ENCODE measurements at regions not wholly inside any gene's neighbourhood (a gene's known extent, or its start where the extent isn't known, plus 50 kb on each side); places are given as distances from the start of the nearest gene placed in this dataset.
"Not testable (repeated sequence)": the region's sequence is repeated elsewhere in the genome, so short reads cannot be mapped to it uniquely, and the experiment has no call there.

- H3T11ph ChIP-seq (ENCODE audit: low read length) = no peak overlapping the region
- no peaks in the 10 kb centered on the region for H3K79me1 ChIP-seq (ENCODE audit: insufficient read depth, low read depth, low read length, poor library complexity, severe bottlenecking)
- no peaks in the 10 kb centered on the region for H3K9me3 ChIP-seq (ENCODE audit: control insufficient read depth, low read depth, low read length)
- H3K27me3 ChIP-seq (ENCODE audit: insufficient read depth, low read length) = no peaks in the 10 kb centered on the region
- H4K8ac ChIP-seq (replicated peaks; ENCODE audit: insufficient read length, low read depth, low read length) = no peak overlapping the region
- H3K4me1 Mint-ChIP-seq = no peaks in the 10 kb centered on the region
- no peak overlapping the region for H2BK15ac ChIP-seq (ENCODE audit: low read depth, low read length)
- H2BK20ac ChIP-seq (ENCODE audit: low read depth, low read length, poor library complexity, severe bottlenecking) = no peak overlapping the region
- H4K20me1 ChIP-seq (ENCODE audit: control insufficient read depth, insufficient read depth, insufficient read length) = no peaks in the 10 kb centered on the region
- H3K4ac ChIP-seq (ENCODE audit: low read depth, low read length) = no peak overlapping the region
- H3K14ac ChIP-seq (ENCODE audit: insufficient read depth, low read length) = no peak overlapping the region
- H3K27ac ChIP-seq (ENCODE audit: insufficient read length, low read depth, low read length) = no peak overlapping the region
- no peak overlapping the region for H2AFZ ChIP-seq (ENCODE audit: low read length)
- H2BK12ac ChIP-seq (ENCODE audit: insufficient read length, low read depth, low read length) = no peak overlapping the region
- no peak overlapping the region for H3K23ac ChIP-seq (ENCODE audit: insufficient read length, low read depth, low read length)
- no peak overlapping the region for H3K4me2 ChIP-seq (ENCODE audit: insufficient read depth, insufficient read length, low read length)
- H4K91ac ChIP-seq (ENCODE audit: insufficient read length, low read depth, low read length) = no peak overlapping the region
- 0 out of 7 replicates have a peak, but pooled peaks cover 0 to 2% (median 0%) of the 10 kb centered on the region in 3 experiments for H3K36me3 Mint-ChIP-seq (ENCODE audit: insufficient read depth in 1 of 3, low read depth in 3 of 3)
- H3K4me3 Mint-ChIP-seq = no peak overlapping the region
- no peak overlapping the region for H3K9ac ChIP-seq (ENCODE audit: extremely low read depth, insufficient read length, low read length)
- H3K79me2 ChIP-seq (ENCODE audit: insufficient read depth, low read length) = no peaks in the 10 kb centered on the region
- H2BK5ac ChIP-seq (ENCODE audit: insufficient read length, low read length) = no peak overlapping the region
- no peak for DNase-seq
- H3K56ac ChIP-seq (ENCODE audit: insufficient read length, low read depth, low read length) = no peak overlapping the region
- no peak overlapping the region for H3K18ac ChIP-seq (ENCODE audit: insufficient read length, low read depth, low read length)
- H4K5ac ChIP-seq (ENCODE audit: insufficient read length, low read depth, low read length) = no peak overlapping the region
- H3K4me1 ChIP-seq (ENCODE audit: insufficient read depth, low read length) = no peaks in the 10 kb centered on the region
- H3K27ac Mint-ChIP-seq = no peak overlapping the region
- H3K27me3 Mint-ChIP-seq (ENCODE audit: low read depth) = peaks cover 2% of the 10 kb centered on the region; the same call in 1 of the 2 replicates
- no peak for TF ChIP-seq CTCF (conservative IDR thresholded peaks at IDR 0.05)
- no CpG with 5 or more reads among the region's 3 CpGs for WGBS (ENCODE audit: extremely low coverage, insufficient read length, low lambda C conversion rate)
- no peak overlapping the region for H2BK120ac ChIP-seq (ENCODE audit: low read depth, low read length, poor library complexity, severe bottlenecking)
- H2AK5ac ChIP-seq (ENCODE audit: insufficient read length, low read length) = no peak overlapping the region
- peaks cover 3% of the 10 kb centered on the region in 2 experiments; a peak in 3 of 5 replicates for H3K9me3 Mint-ChIP-seq
- H3K23me2 ChIP-seq (ENCODE audit: insufficient read length, low read depth, low read length, poor library complexity, severe bottlenecking) = no peaks in the 10 kb centered on the region
Observed at GRCh38 chr9:78089111-78089510, 57.5 kb upstream of the GNAQ start.

DNA sequence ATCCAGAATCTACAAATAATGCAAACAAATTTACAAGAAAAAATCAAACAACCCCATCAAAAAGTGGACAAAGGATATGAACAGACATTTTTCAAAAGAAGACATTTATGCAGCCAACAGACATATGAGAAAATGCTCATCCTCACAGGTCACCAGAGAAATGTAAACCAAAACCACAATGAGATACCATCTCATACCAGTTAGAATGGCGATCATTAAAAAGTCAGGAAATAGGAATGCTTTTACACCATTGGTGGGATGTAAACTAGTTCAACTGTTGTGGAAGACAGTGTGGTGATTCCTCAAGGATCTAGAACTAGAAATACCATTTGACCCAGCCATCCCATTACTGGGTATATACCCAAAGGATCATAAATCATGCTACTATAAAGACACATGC, 56.6 kb upstream of the GNAQ start:
- not testable (repeated sequence) for H3K4me2 ChIP-seq (ENCODE audit: insufficient read depth, insufficient read length, low read length); H3K4me1 ChIP-seq (ENCODE audit: insufficient read depth, low read length); H2BK5ac ChIP-seq (ENCODE audit: insufficient read length, low read length); H2BK120ac ChIP-seq (ENCODE audit: low read depth, low read length, poor library complexity, severe bottlenecking); H2AK5ac ChIP-seq (ENCODE audit: insufficient read length, low read length); H3K23ac ChIP-seq (ENCODE audit: insufficient read length, low read depth, low read length); H3K27ac Mint-ChIP-seq; H3K4ac ChIP-seq (ENCODE audit: low read depth, low read length); H2AFZ ChIP-seq (ENCODE audit: low read length); H2BK20ac ChIP-seq (ENCODE audit: low read depth, low read length, poor library complexity, severe bottlenecking); H4K5ac ChIP-seq (ENCODE audit: insufficient read length, low read depth, low read length); H3K23me2 ChIP-seq (ENCODE audit: insufficient read length, low read depth, low read length, poor library complexity, severe bottlenecking); H3K14ac ChIP-seq (ENCODE audit: insufficient read depth, low read length); H2BK12ac ChIP-seq (ENCODE audit: insufficient read length, low read depth, low read length); H4K91ac ChIP-seq (ENCODE audit: insufficient read length, low read depth, low read length); H3K9me3 Mint-ChIP-seq; H3K79me2 ChIP-seq (ENCODE audit: insufficient read depth, low read length); H3K18ac ChIP-seq (ENCODE audit: insufficient read length, low read depth, low read length); H3T11ph ChIP-seq (ENCODE audit: low read length); H3K36me3 Mint-ChIP-seq (ENCODE audit: insufficient read depth in 1 of 3, low read depth in 3 of 3); H3K9me3 ChIP-seq (ENCODE audit: control insufficient read depth, low read depth, low read length); H3K4me3 Mint-ChIP-seq; H4K8ac ChIP-seq (replicated peaks; ENCODE audit: insufficient read length, low read depth, low read length); H3K79me1 ChIP-seq (ENCODE audit: insufficient read depth, low read depth, low read length, poor library complexity, severe bottlenecking); DNase-seq; H3K4me1 Mint-ChIP-seq; H3K27me3 ChIP-seq (ENCODE audit: insufficient read depth, low read length); H3K56ac ChIP-seq (ENCODE audit: insufficient read length, low read depth, low read length); H3K27ac ChIP-seq (ENCODE audit: insufficient read length, low read depth, low read length); H3K9ac ChIP-seq (ENCODE audit: extremely low read depth, insufficient read length, low read length); H3K27me3 Mint-ChIP-seq (ENCODE audit: low read depth); H2BK15ac ChIP-seq (ENCODE audit: low read depth, low read length); H4K20me1 ChIP-seq (ENCODE audit: control insufficient read depth, insufficient read depth, insufficient read length)
- WGBS (ENCODE audit: extremely low coverage, insufficient read length, low lambda C conversion rate) = no CpG with 5 or more reads among the region's 1 CpG

Measured in H9 (cell line).